Body of pancreas (tissue), 4 donors: ENCODE measurements at regions not wholly inside any gene's neighbourhood (a gene's known extent, or its start where the extent isn't known, plus 50 kb on each side); places are given as distances from the start of the nearest gene placed in this dataset.

Experiments
- POLR2A ChIP-seq, 3 donors: fragments of 450-650 bp; IDR thresholded peaks; one replicate each; pipeline ENCODE4 v1.6.1; 2016; ENCODE audit warnings: antibody characterized with exemption in 3 of 3, mild to moderate bottlenecking in 2 of 3
- TF ChIP-seq, protein P1 (sequence below), 7 experiments: fragments of 450-650 bp in 4 of 7; fragments of 200-600 bp in 3 of 7; sonication (generic) in 3 of 7; IDR thresholded peaks; one replicate each; pipeline ENCODE4 v1.5.1; 2016 to 2019; ENCODE audit warnings: antibody characterized with exemption in 7 of 7

GRCh38 chr7:113013761-113014449 lies 72.7 kb downstream of the GPR85 start:
- TF ChIP-seq, protein P1, sequence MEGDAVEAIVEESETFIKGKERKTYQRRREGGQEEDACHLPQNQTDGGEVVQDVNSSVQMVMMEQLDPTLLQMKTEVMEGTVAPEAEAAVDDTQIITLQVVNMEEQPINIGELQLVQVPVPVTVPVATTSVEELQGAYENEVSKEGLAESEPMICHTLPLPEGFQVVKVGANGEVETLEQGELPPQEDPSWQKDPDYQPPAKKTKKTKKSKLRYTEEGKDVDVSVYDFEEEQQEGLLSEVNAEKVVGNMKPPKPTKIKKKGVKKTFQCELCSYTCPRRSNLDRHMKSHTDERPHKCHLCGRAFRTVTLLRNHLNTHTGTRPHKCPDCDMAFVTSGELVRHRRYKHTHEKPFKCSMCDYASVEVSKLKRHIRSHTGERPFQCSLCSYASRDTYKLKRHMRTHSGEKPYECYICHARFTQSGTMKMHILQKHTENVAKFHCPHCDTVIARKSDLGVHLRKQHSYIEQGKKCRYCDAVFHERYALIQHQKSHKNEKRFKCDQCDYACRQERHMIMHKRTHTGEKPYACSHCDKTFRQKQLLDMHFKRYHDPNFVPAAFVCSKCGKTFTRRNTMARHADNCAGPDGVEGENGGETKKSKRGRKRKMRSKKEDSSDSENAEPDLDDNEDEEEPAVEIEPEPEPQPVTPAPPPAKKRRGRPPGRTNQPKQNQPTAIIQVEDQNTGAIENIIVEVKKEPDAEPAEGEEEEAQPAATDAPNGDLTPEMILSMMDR (IDR thresholded peaks at IDR 0.05), result no peak
- no peak for TF ChIP-seq POLR2A (IDR thresholded peaks at IDR 0.05)
